ENCODE measurements at regions not wholly inside any gene's neighbourhood (a gene's known extent, or its start where the extent isn't known, plus 50 kb on each side); places are given as distances from the start of the nearest gene placed in this dataset.

DNA sequence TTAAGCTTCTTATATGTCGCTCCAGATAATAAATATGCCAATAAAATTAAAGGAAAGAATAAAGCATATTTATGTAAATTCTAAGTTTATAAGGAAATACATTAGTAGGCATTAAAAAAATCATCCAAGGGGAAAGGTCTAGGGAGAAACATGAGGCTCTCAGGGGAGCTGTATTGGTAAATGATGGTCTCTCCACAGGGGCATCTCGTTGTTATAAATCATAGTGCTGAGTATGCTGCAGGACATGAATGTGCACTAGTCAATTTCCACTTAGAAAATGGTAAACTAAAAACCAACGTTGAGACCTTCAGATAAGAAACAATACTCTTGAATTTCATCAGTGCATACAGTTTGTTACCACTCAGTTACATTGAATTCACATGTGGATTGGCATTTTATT lies 194.0 kb upstream of the AHR start:
- no peak for TF ChIP-seq POLR2A (IDR thresholded peaks at IDR 0.05)
- TF ChIP-seq, protein P1, sequence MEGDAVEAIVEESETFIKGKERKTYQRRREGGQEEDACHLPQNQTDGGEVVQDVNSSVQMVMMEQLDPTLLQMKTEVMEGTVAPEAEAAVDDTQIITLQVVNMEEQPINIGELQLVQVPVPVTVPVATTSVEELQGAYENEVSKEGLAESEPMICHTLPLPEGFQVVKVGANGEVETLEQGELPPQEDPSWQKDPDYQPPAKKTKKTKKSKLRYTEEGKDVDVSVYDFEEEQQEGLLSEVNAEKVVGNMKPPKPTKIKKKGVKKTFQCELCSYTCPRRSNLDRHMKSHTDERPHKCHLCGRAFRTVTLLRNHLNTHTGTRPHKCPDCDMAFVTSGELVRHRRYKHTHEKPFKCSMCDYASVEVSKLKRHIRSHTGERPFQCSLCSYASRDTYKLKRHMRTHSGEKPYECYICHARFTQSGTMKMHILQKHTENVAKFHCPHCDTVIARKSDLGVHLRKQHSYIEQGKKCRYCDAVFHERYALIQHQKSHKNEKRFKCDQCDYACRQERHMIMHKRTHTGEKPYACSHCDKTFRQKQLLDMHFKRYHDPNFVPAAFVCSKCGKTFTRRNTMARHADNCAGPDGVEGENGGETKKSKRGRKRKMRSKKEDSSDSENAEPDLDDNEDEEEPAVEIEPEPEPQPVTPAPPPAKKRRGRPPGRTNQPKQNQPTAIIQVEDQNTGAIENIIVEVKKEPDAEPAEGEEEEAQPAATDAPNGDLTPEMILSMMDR (IDR thresholded peaks at IDR 0.05): no peak
